OCI-LY1 (cell line): ENCODE measurements at regions not wholly inside any gene's neighbourhood (a gene's known extent, or its start where the extent isn't known, plus 50 kb on each side); places are given as distances from the start of the nearest gene placed in this dataset.

Experiments used
- H2AFZ ChIP-seq: fragments of 200-600 bp; sonication (generic), shearing (Covaris generic); 2 replicates; pipeline ENCODE4 v1.6.0; 2014; ENCODE audit warnings: antibody characterized with exemption, mild to moderate bottlenecking, low read length
- H3F3A ChIP-seq: fragments of 200-600 bp; sonication (generic), shearing (Covaris generic); 2 replicates; pipeline ENCODE4 v1.6.0; 2014; ENCODE audit warnings: mild to moderate bottlenecking, antibody characterized with exemption, low read length, moderate library complexity; ENCODE audit not compliant: insufficient read depth
- H3K27ac ChIP-seq: fragments of 200-600 bp; sonication (generic); 2 replicates; pipeline ENCODE4 v1.5.1; 2014; ENCODE audit warnings: low read length, mixed run types, mild to moderate bottlenecking, low read depth; ENCODE audit not compliant: poor library complexity, severe bottlenecking
- H3K27me3 ChIP-seq: fragments of 200-600 bp; sonication (generic); 2 replicates; pipeline ENCODE4 v1.6.0; 2014; ENCODE audit warnings: antibody characterized with exemption, mild to moderate bottlenecking, low read length, moderate library complexity; ENCODE audit not compliant: insufficient read depth
- H3K36me3 ChIP-seq: fragments of 200-600 bp; sonication (generic); 2 replicates; pipeline ENCODE4 v1.6.1; 2014; ENCODE audit warnings: mild to moderate bottlenecking, antibody characterized with exemption, low read length, moderate library complexity, mixed read lengths; ENCODE audit not compliant: insufficient read depth
- H3K4me1 ChIP-seq: fragments of 200-600 bp; sonication (generic); 2 replicates; pipeline ENCODE4 v1.5.1; 2014; ENCODE audit warnings: mild to moderate bottlenecking, low read length, moderate library complexity; ENCODE audit not compliant: insufficient read depth, severe bottlenecking
- H3K4me2 ChIP-seq: fragments of 200-600 bp; sonication (generic), shearing (Covaris generic); 2 replicates; pipeline ENCODE4 v1.6.1; 2014; ENCODE audit warnings: low read length
- H3K4me3 ChIP-seq: fragments of 200-600 bp; sonication (generic); 2 replicates; pipeline ENCODE4 v1.5.1; 2014; ENCODE audit warnings: low read length, low read depth, mild to moderate bottlenecking, mixed read lengths; ENCODE audit not compliant: poor library complexity, severe bottlenecking
- H3K79me2 ChIP-seq: fragments of 200-600 bp; shearing (Covaris generic); 2 replicates; pipeline ENCODE4 v1.6.1; 2016; ENCODE audit warnings: mixed run types, low read length, mixed read lengths; ENCODE audit not compliant: insufficient read depth
- H3K9ac ChIP-seq: fragments of 200-600 bp; sonication (generic), shearing (Covaris generic); 2 replicates; pipeline ENCODE4 v1.6.1; 2014; ENCODE audit warnings: mild to moderate bottlenecking, low read length, mixed read lengths
- H3K9me2 ChIP-seq: fragments of 200-600 bp; sonication (generic), shearing (Covaris generic); 2 replicates; pipeline ENCODE4 v1.6.1; 2014; ENCODE audit warnings: low read depth, mild to moderate bottlenecking, low read length, mixed read lengths
- H3K9me3 ChIP-seq: fragments of 200-600 bp; shearing (Covaris generic); 2 replicates; pipeline ENCODE4 v1.6.1; 2014; ENCODE audit warnings: low read length, mixed read lengths
- H4K20me1 ChIP-seq: fragments of 200-600 bp; sonication (generic), shearing (Covaris generic); 2 replicates; pipeline ENCODE4 v1.6.0; 2016; ENCODE audit warnings: mild to moderate bottlenecking, low read length; ENCODE audit not compliant: insufficient read depth
- EZH2 ChIP-seq: fragments of 200-600 bp; sonication (generic), shearing (Covaris generic); IDR thresholded peaks from 2 replicates; pipeline ENCODE4 v1.8.0; 2017; ENCODE audit warnings: borderline replicate concordance, mixed run types, mild to moderate bottlenecking, antibody characterized with exemption, low read length, moderate library complexity, mixed read lengths
- TF ChIP-seq, protein P1 (sequence below): fragments of 200-600 bp; sonication (generic), shearing (Covaris generic); IDR thresholded peaks from 2 replicates; pipeline ENCODE4 v1.5.1; 2017; ENCODE audit warnings: mild to moderate bottlenecking, antibody characterized with exemption, low read length, moderate library complexity, mixed read lengths

DNA sequence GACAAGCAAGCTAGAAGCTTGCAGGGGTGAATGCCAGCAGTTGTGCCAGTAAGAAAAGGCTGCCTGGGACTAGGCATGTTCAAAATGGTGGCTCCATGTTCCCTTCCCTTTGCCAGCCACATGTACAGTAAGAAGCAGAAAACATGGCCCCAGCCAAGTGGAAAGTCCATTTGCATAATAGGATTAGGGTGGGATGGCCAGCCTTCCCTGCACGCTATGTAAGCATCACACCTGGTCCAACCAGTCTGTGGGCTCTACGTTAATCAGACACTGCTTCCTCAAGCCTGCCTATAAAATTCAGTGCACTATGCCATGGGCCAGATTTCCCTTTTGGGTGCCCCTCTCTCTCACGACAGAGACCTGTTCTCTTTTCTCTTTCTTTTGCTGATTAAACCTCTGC, 288.4 kb downstream of the GXYLT1 start:
- H3K9me2 ChIP-seq: no peaks in the 10 kb centered on the region
- no peak overlapping the region for H3K27ac ChIP-seq
- H3K4me1 ChIP-seq: no peaks in the 10 kb centered on the region
- no peaks in the 10 kb centered on the region for H3F3A ChIP-seq
- no peaks in the 10 kb centered on the region for H3K27me3 ChIP-seq
- no peak overlapping the region for H3K4me3 ChIP-seq
- no peak overlapping the region for H2AFZ ChIP-seq
- H3K4me2 ChIP-seq: no peak overlapping the region
- H4K20me1 ChIP-seq: no peaks in the 10 kb centered on the region
- H3K9me3 ChIP-seq: no peaks in the 10 kb centered on the region
- no peaks in the 10 kb centered on the region for H3K79me2 ChIP-seq
- H3K9ac ChIP-seq: no peak overlapping the region
- TF ChIP-seq, protein P1, sequence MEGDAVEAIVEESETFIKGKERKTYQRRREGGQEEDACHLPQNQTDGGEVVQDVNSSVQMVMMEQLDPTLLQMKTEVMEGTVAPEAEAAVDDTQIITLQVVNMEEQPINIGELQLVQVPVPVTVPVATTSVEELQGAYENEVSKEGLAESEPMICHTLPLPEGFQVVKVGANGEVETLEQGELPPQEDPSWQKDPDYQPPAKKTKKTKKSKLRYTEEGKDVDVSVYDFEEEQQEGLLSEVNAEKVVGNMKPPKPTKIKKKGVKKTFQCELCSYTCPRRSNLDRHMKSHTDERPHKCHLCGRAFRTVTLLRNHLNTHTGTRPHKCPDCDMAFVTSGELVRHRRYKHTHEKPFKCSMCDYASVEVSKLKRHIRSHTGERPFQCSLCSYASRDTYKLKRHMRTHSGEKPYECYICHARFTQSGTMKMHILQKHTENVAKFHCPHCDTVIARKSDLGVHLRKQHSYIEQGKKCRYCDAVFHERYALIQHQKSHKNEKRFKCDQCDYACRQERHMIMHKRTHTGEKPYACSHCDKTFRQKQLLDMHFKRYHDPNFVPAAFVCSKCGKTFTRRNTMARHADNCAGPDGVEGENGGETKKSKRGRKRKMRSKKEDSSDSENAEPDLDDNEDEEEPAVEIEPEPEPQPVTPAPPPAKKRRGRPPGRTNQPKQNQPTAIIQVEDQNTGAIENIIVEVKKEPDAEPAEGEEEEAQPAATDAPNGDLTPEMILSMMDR: no peak
- no peak for TF ChIP-seq EZH2
- H3K36me3 ChIP-seq: no peaks in the 10 kb centered on the region

DNA sequence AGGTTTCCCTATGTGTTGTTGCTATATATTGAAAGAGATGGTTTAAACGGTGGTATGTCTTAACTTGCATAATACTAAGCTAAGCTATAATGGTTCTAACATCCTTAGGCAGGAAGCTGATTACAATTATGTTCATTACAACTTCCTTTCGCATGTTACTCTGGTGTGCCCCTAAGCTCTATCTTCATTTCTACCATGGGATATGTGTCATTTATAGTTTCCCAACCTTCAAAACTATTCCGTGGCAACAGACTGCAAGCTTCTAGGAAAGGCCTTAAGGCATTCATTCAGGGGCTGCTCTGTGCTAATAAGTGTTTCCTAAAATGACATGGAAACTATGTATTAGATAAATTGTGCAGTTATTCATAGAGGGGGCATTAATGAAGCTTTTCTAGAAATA, 294.6 kb downstream of the GXYLT1 start:
- Histone ChIP-seq H4K20me1 (no peaks in the 10 kb centered on the region), H3K9me3 (no peaks in the 10 kb centered on the region), H3K27ac (no peak overlapping the region)

DNA sequence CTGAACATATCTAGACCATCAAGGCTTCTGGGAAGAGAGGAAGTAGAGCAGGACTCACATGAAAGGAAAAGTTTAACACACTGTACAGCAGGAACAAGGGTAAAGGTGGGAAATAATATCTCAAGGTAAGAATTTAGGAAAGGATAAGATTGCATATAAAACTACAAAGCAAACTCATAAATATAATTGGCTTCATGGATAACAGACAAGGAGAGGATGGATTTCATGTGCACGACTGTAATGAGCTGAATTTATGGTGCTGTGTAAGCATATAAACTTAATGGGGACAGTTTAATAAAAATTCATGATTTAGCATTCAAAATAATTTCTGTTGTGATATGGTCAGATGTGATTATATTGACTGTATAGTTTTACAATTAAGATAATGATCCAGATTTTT, 298.0 kb downstream of the GXYLT1 start:
- Histone ChIP-seq H3K9me2 (no peaks in the 10 kb centered on the region), H3K27me3 (no peaks in the 10 kb centered on the region), H4K20me1 (no peaks in the 10 kb centered on the region), H3K36me3 (no peaks in the 10 kb centered on the region), H3F3A (no peaks in the 10 kb centered on the region), H3K4me3 (no peak overlapping the region), H3K4me1 (no peaks in the 10 kb centered on the region), H3K9me3 (no peaks in the 10 kb centered on the region), H2AFZ (no peak overlapping the region), H3K9ac (no peak overlapping the region), H3K27ac (no peak overlapping the region), H3K79me2 (no peaks in the 10 kb centered on the region), H3K4me2 (no peak overlapping the region)
- TF ChIP-seq, protein P1: no peak
- no peak for TF ChIP-seq EZH2

More for the DNA sequence above, 294.6 kb downstream of the GXYLT1 start:
- Histone ChIP-seq H3K27me3 (no peaks in the 10 kb centered on the region), H3K36me3 (no peaks in the 10 kb centered on the region), H3K4me2 (no peak overlapping the region), H3K4me3 (no peak overlapping the region), H3K4me1 (no peaks in the 10 kb centered on the region), H3F3A (no peaks in the 10 kb centered on the region), H3K9ac (no peak overlapping the region), H3K9me2 (no peaks in the 10 kb centered on the region), H3K79me2 (no peaks in the 10 kb centered on the region), H2AFZ (no peak overlapping the region)
- no peak for TF ChIP-seq EZH2
- TF ChIP-seq, protein P1: no peak
